Neural cell (in vitro differentiated cells): ENCODE measurements at regions not wholly inside any gene's neighbourhood (a gene's known extent, or its start where the extent isn't known, plus 50 kb on each side); places are given as distances from the start of the nearest gene placed in this dataset.

Experiments used
- EP300 ChIP-seq: fragments of 450-650 bp; conservative IDR thresholded peaks from 2 replicates; pipeline ENCODE4 v1.6.1; 2014; ENCODE audit warnings: antibody characterized with exemption, mild to moderate bottlenecking, moderate library complexity; ENCODE audit not compliant: poor library complexity, severe bottlenecking
- EZH2 ChIP-seq: fragments of 200-600, 300-800 bp; shearing (Covaris generic), sonication (generic); IDR thresholded peaks from 2 replicates; pipeline ENCODE4 v1.6.1; 2014; ENCODE audit warnings: antibody characterized with exemption, low read length, borderline replicate concordance, mild to moderate bottlenecking; ENCODE audit not compliant: insufficient read depth, poor library complexity, severe bottlenecking
- MXI1 ChIP-seq: fragments of 450-650 bp; conservative IDR thresholded peaks from 2 replicates; pipeline ENCODE4 v1.6.1; 2014; ENCODE audit warnings: antibody characterized with exemption, mild to moderate bottlenecking; ENCODE audit not compliant: poor library complexity, severe bottlenecking
- POLR2AphosphoS5 ChIP-seq: IDR thresholded peaks from 2 replicates; pipeline ENCODE4 v1.6.1; 2012
- RAD21 ChIP-seq: fragments of 450-650 bp; conservative IDR thresholded peaks from 2 replicates; pipeline ENCODE4 v1.6.1; 2014; ENCODE audit warnings: antibody characterized with exemption, mild to moderate bottlenecking, moderate library complexity
- REST ChIP-seq: IDR thresholded peaks from 2 replicates; pipeline ENCODE4 v1.6.1; 2012; ENCODE audit warnings: borderline replicate concordance
- SMC3 ChIP-seq: fragments of 450-650 bp; conservative IDR thresholded peaks from 2 replicates; pipeline ENCODE4 v1.6.1; 2014; ENCODE audit warnings: antibody characterized with exemption, mild to moderate bottlenecking, moderate library complexity; ENCODE audit not compliant: poor library complexity
- TAF1 ChIP-seq: IDR thresholded peaks from 2 replicates; pipeline ENCODE4 v1.6.1; 2012; ENCODE audit warnings: low read depth
- TF ChIP-seq, protein P1 (sequence below): fragments of 450-650 bp; IDR thresholded peaks from 2 replicates; pipeline ENCODE4 v1.5.1; 2014; ENCODE audit warnings: antibody characterized with exemption, mild to moderate bottlenecking, moderate library complexity; ENCODE audit not compliant: poor library complexity, severe bottlenecking

- TF ChIP-seq, protein P1, sequence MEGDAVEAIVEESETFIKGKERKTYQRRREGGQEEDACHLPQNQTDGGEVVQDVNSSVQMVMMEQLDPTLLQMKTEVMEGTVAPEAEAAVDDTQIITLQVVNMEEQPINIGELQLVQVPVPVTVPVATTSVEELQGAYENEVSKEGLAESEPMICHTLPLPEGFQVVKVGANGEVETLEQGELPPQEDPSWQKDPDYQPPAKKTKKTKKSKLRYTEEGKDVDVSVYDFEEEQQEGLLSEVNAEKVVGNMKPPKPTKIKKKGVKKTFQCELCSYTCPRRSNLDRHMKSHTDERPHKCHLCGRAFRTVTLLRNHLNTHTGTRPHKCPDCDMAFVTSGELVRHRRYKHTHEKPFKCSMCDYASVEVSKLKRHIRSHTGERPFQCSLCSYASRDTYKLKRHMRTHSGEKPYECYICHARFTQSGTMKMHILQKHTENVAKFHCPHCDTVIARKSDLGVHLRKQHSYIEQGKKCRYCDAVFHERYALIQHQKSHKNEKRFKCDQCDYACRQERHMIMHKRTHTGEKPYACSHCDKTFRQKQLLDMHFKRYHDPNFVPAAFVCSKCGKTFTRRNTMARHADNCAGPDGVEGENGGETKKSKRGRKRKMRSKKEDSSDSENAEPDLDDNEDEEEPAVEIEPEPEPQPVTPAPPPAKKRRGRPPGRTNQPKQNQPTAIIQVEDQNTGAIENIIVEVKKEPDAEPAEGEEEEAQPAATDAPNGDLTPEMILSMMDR = no peak
- no peak for TF ChIP-seq EZH2
- no peak for TF ChIP-seq RAD21
- TF ChIP-seq REST = no peak
- TF ChIP-seq EP300 = no peak
- TF ChIP-seq TAF1 = no peak
- TF ChIP-seq POLR2AphosphoS5 = no peak
- no peak for TF ChIP-seq MXI1
- TF ChIP-seq SMC3 = no peak
Observed at GRCh38 chr20:51267679-51268078, 244.8 kb upstream of the KCNG1 start.
